ENCODE measurements at regions not wholly inside any gene's neighbourhood (a gene's known extent, or its start where the extent isn't known, plus 50 kb on each side); places are given as distances from the start of the nearest gene placed in this dataset.
"Not testable (repeated sequence)": the region's sequence is repeated elsewhere in the genome, so short reads cannot be mapped to it uniquely, and the experiment has no call there.

- DNase-seq (ENCODE audit: low spot score), result no peak
Measured at GRCh38 chr20:12458241-12458640, 540.5 kb downstream of the BTBD3 start.

- DNase-seq (ENCODE audit: low spot score), result no peak
Measured at GRCh38 chr20:12464036-12464435, 544.7 kb upstream of the SPTLC3 start.

GRCh38 chr20:12466915-12467314 is 541.9 kb upstream of the SPTLC3 start:
- DNase-seq (ENCODE audit: low spot score), result no peak

- no peak for DNase-seq (ENCODE audit: low spot score)
Measured at GRCh38 chr20:12467758-12468157, 541.0 kb upstream of the SPTLC3 start.

GRCh38 chr20:12482661-12483060 is 526.1 kb upstream of the SPTLC3 start:
- no peak for DNase-seq (ENCODE audit: low spot score)

- no peak for DNase-seq (ENCODE audit: low spot score)
Measured at GRCh38 chr20:12502443-12502842, 506.3 kb upstream of the SPTLC3 start.

GRCh38 chr20:12504779-12505178 is 504.0 kb upstream of the SPTLC3 start:
- DNase-seq (ENCODE audit: low spot score), result no peak

GRCh38 chr20:12511499-12511898 is 497.3 kb upstream of the SPTLC3 start:
- DNase-seq (ENCODE audit: low spot score), result no peak

- DNase-seq (ENCODE audit: low spot score), result no peak
Measured at GRCh38 chr20:12512755-12513154, 496.0 kb upstream of the SPTLC3 start.

- DNase-seq (ENCODE audit: low spot score), result no peak
Measured at GRCh38 chr20:12528104-12528503, 480.7 kb upstream of the SPTLC3 start.

GRCh38 chr20:12528591-12529041 is 480.2 kb upstream of the SPTLC3 start:
- no peak for DNase-seq (ENCODE audit: low spot score)

- no peak for DNase-seq (ENCODE audit: low spot score)
Measured at GRCh38 chr20:12531626-12532025, 477.1 kb upstream of the SPTLC3 start.

- DNase-seq (ENCODE audit: low spot score), result no peak
Measured at GRCh38 chr20:12535316-12535715, 473.5 kb upstream of the SPTLC3 start.

GRCh38 chr20:12535770-12536169 is 473.0 kb upstream of the SPTLC3 start:
- no peak for DNase-seq (ENCODE audit: low spot score)

GRCh38 chr20:12554426-12554825 is 454.3 kb upstream of the SPTLC3 start:
- DNase-seq (ENCODE audit: low spot score), result no peak

GRCh38 chr20:12555369-12555768 is 453.4 kb upstream of the SPTLC3 start:
- no peak for DNase-seq (ENCODE audit: low spot score)

GRCh38 chr20:12555849-12556248 is 452.9 kb upstream of the SPTLC3 start:
- DNase-seq (ENCODE audit: low spot score), result not testable (repeated sequence)

- DNase-seq (ENCODE audit: low spot score), result no peak
Measured at GRCh38 chr20:12557224-12557623, 451.5 kb upstream of the SPTLC3 start.

- DNase-seq (ENCODE audit: low spot score), result no peak
Measured at GRCh38 chr20:12564979-12565378, 443.8 kb upstream of the SPTLC3 start.

- no peak for DNase-seq (ENCODE audit: low spot score)
Measured at GRCh38 chr20:12566596-12566995, 442.2 kb upstream of the SPTLC3 start.

GRCh38 chr20:12570371-12570770 is 438.4 kb upstream of the SPTLC3 start:
- DNase-seq (ENCODE audit: low spot score), result peak; percentile 19

- no peak for DNase-seq (ENCODE audit: low spot score)
Measured at GRCh38 chr20:12573442-12573841, 435.3 kb upstream of the SPTLC3 start.

- DNase-seq (ENCODE audit: low spot score), result no peak
Measured at GRCh38 chr20:12575352-12576095, 433.2 kb upstream of the SPTLC3 start.

- DNase-seq (ENCODE audit: low spot score), result no peak
Measured at GRCh38 chr20:12577213-12577612, 431.6 kb upstream of the SPTLC3 start.

Measured in putamen (tissue), 1 donor.